ENCODE measurements at regions not wholly inside any gene's neighbourhood (a gene's known extent, or its start where the extent isn't known, plus 50 kb on each side); places are given as distances from the start of the nearest gene placed in this dataset.

DNA sequence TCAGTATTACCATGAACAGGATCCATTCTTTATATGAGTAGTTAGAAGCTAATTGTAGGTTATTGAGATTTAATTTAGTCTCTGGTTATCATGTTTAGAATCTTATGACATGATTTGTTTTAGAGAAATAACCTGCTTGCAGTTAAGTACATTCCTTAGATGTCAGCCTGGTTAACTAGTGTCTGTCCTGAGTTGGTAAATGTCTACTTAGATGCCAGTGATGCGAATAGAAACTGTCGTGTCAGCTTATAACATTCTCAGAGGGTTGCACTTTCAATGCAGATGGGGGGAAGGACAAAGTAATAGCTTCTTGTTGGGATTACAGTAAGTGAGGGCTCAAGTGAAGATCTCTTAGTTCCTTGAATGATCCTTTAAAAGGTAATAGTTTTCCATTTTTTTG, 227.8 kb upstream of the SPRY1 start:
- H3K9me3 ChIP-seq (ENCODE audit: control insufficient read depth, low read depth, low read length) = no peaks in the 10 kb centered on the region
- H3K4me2 ChIP-seq (ENCODE audit: control insufficient read depth, extremely low read depth, insufficient read depth, low read depth, low read length) = no peak overlapping the region
- H3K9ac ChIP-seq (ENCODE audit: control insufficient read depth, extremely low read depth, insufficient read depth, low read length) = no peak overlapping the region
- no peaks in the 10 kb centered on the region for H4K20me1 ChIP-seq (ENCODE audit: control insufficient read depth, extremely low read depth, insufficient read depth, low read length)
- TF ChIP-seq, protein P1, sequence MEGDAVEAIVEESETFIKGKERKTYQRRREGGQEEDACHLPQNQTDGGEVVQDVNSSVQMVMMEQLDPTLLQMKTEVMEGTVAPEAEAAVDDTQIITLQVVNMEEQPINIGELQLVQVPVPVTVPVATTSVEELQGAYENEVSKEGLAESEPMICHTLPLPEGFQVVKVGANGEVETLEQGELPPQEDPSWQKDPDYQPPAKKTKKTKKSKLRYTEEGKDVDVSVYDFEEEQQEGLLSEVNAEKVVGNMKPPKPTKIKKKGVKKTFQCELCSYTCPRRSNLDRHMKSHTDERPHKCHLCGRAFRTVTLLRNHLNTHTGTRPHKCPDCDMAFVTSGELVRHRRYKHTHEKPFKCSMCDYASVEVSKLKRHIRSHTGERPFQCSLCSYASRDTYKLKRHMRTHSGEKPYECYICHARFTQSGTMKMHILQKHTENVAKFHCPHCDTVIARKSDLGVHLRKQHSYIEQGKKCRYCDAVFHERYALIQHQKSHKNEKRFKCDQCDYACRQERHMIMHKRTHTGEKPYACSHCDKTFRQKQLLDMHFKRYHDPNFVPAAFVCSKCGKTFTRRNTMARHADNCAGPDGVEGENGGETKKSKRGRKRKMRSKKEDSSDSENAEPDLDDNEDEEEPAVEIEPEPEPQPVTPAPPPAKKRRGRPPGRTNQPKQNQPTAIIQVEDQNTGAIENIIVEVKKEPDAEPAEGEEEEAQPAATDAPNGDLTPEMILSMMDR (optimal IDR thresholded peaks at IDR 0.05 in 1 of 3, IDR thresholded peaks at IDR 0.05 in 1 of 3, conservative IDR thresholded peaks at IDR 0.05 in 1 of 3; ENCODE audit: extremely low read depth in 1 of 3, insufficient read depth in 2 of 3, low read length in 3 of 3) = no peak
- TF ChIP-seq EZH2 (IDR thresholded peaks at IDR 0.05; ENCODE audit: low read length) = no peak
- H3K4me1 ChIP-seq (ENCODE audit: control insufficient read depth, extremely low read depth, insufficient read depth, low read length) = peaks cover 10% of the 10 kb centered on the region
- no peak overlapping the region for H3K27ac ChIP-seq (ENCODE audit: control insufficient read depth, insufficient read depth, low read length)
- no peaks in the 10 kb centered on the region for H3K36me3 ChIP-seq (ENCODE audit: control insufficient read depth in 2 of 2, extremely low read depth in 1 of 2, insufficient read depth in 2 of 2, low read length in 2 of 2)
- H3K27me3 ChIP-seq (ENCODE audit: control insufficient read depth, extremely low read depth, insufficient read depth, low read length) = no peaks in the 10 kb centered on the region
- H3K79me2 ChIP-seq (ENCODE audit: control insufficient read depth, insufficient read depth, low read length) = no peaks in the 10 kb centered on the region
- DNase-seq (ENCODE audit: low read depth, low spot score) (no peak), FAIRE-seq (no peak)
- H3K4me3 ChIP-seq (ENCODE audit: control insufficient read depth in 2 of 3, extremely low read depth in 1 of 3, insufficient read depth in 2 of 3, low read depth in 1 of 3, low read length in 3 of 3) = no peak overlapping the region
- dilution Hi-C loops (cut with MboI; ENCODE audit: extremely low pct_ligation_motif_present, low sequenced_read_pairs) = no loop called here
- H2AFZ ChIP-seq (ENCODE audit: control insufficient read depth, low read length) = no peak overlapping the region
- no peaks in the 10 kb centered on the region for H3K9me1 ChIP-seq (ENCODE audit: control insufficient read depth, extremely low read depth, insufficient read depth, low read length)

DNA sequence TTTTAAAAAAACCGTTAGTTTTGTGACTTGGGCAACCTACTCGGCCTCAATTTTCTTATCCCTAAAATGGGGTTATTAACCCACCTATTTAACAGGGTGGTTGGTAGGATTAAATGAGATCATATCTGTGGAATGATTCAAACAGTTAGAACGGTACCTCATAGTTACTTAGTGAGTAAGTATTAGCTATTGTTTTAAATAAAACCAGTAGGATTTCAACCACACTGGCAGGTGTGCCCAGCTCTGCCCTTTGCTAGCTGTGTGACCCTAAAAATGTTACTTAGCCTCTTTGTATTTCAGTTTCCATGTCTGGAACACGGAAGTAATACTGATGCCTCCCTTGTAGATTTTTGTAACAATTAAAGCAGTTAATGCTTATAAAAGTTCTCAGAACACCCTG, 225.8 kb upstream of the SPRY1 start:
- Histone ChIP-seq H3K27ac (ENCODE audit: control insufficient read depth, insufficient read depth, low read length) (no peak overlapping the region), H3K36me3 (ENCODE audit: control insufficient read depth in 2 of 2, extremely low read depth in 1 of 2, insufficient read depth in 2 of 2, low read length in 2 of 2) (no peaks in the 10 kb centered on the region), H3K4me3 (ENCODE audit: control insufficient read depth in 2 of 3, extremely low read depth in 1 of 3, insufficient read depth in 2 of 3, low read depth in 1 of 3, low read length in 3 of 3) (no peak overlapping the region), H3K9me3 (ENCODE audit: control insufficient read depth, low read depth, low read length) (no peaks in the 10 kb centered on the region), H3K4me1 (ENCODE audit: control insufficient read depth, extremely low read depth, insufficient read depth, low read length) (peaks cover 7% of the 10 kb centered on the region), H3K9me1 (ENCODE audit: control insufficient read depth, extremely low read depth, insufficient read depth, low read length) (no peaks in the 10 kb centered on the region), H3K4me2 (ENCODE audit: control insufficient read depth, extremely low read depth, insufficient read depth, low read depth, low read length) (no peak overlapping the region), H3K27me3 (ENCODE audit: control insufficient read depth, extremely low read depth, insufficient read depth, low read length) (no peaks in the 10 kb centered on the region), H2AFZ (ENCODE audit: control insufficient read depth, low read length) (no peak overlapping the region), H3K79me2 (ENCODE audit: control insufficient read depth, insufficient read depth, low read length) (no peaks in the 10 kb centered on the region), H3K9ac (ENCODE audit: control insufficient read depth, extremely low read depth, insufficient read depth, low read length) (no peak overlapping the region), H4K20me1 (ENCODE audit: control insufficient read depth, extremely low read depth, insufficient read depth, low read length) (no peaks in the 10 kb centered on the region)
- FAIRE-seq (no peak), DNase-seq (ENCODE audit: low read depth, low spot score) (no peak)
- TF ChIP-seq, protein P1 (optimal IDR thresholded peaks at IDR 0.05 in 1 of 3, IDR thresholded peaks at IDR 0.05 in 1 of 3, conservative IDR thresholded peaks at IDR 0.05 in 1 of 3; ENCODE audit: extremely low read depth in 1 of 3, insufficient read depth in 2 of 3, low read length in 3 of 3) = no peak
- no peak for TF ChIP-seq EZH2 (IDR thresholded peaks at IDR 0.05; ENCODE audit: low read length)
- dilution Hi-C loops (cut with MboI; ENCODE audit: extremely low pct_ligation_motif_present, low sequenced_read_pairs) = no loop called here

Measured in keratinocyte (primary cell).